ENCODE measurements at regions not wholly inside any gene's neighbourhood (a gene's known extent, or its start where the extent isn't known, plus 50 kb on each side); places are given as distances from the start of the nearest gene placed in this dataset.

- TF ChIP-seq CTCF (conservative IDR thresholded peaks at IDR 0.05; ENCODE audit: low read depth, low read length) (no peak), EZH2 (IDR thresholded peaks at IDR 0.05; ENCODE audit: borderline replicate concordance, low read depth, low read length, poor library complexity, severe bottlenecking) (no peak)
Measured at GRCh38 chr13:30844548-30845296, 61.3 kb upstream of the MEDAG start.

Measured in A673 (cell line).